Fibroblast of villous mesenchyme (primary cell): ENCODE measurements at regions not wholly inside any gene's neighbourhood (a gene's known extent, or its start where the extent isn't known, plus 50 kb on each side); places are given as distances from the start of the nearest gene placed in this dataset.
A peak's percentile ranks its signal among the peaks of the same experiment; 100 is the strongest.

Experiments used
- DNase-seq: peaks from one replicate; pipeline ENCODE4 v3.0.0-alpha.2; 2010; ENCODE audit warnings: low read depth
- H3K4me3 ChIP-seq: 2 replicates; pipeline ENCODE4 v1.5.1; 2011; ENCODE audit warnings: low read depth, mild to moderate bottlenecking, low read length
- CTCF ChIP-seq: IDR thresholded peaks from 2 replicates; pipeline ENCODE4 v1.5.1; 2012; ENCODE audit warnings: low read depth, mild to moderate bottlenecking, low read length; ENCODE audit not compliant: insufficient read depth

GRCh38 chr2:11018651-11019185 is 107.0 kb downstream of the KCNF1 start:
- DNase-seq: no peak
- H3K4me3 ChIP-seq: no peak overlapping the region
- no peak for TF ChIP-seq CTCF

GRCh38 chr2:11019614-11020013 is 107.9 kb downstream of the KCNF1 start:
- no peak for DNase-seq
- no peak overlapping the region for H3K4me3 ChIP-seq
- TF ChIP-seq CTCF: no peak

GRCh38 chr2:11022064-11022463 is 110.3 kb downstream of the KCNF1 start:
- no peak for DNase-seq
- TF ChIP-seq CTCF: no peak
- no peak overlapping the region for H3K4me3 ChIP-seq

GRCh38 chr2:11022591-11023273 is 111.0 kb downstream of the KCNF1 start:
- DNase-seq: no peak
- TF ChIP-seq CTCF: no peak
- H3K4me3 ChIP-seq: no peak overlapping the region

- no peak for DNase-seq
- no peak for TF ChIP-seq CTCF
- H3K4me3 ChIP-seq: no peak overlapping the region
These were observed 111.9 kb downstream of the KCNF1 start for GRCh38 chr2:11023326-11024258.

- no peak for TF ChIP-seq CTCF
- DNase-seq: peak; percentile 2
- H3K4me3 ChIP-seq: no peak overlapping the region
These were observed 112.5 kb downstream of the KCNF1 start for GRCh38 chr2:11024259-11024645.
